Activated effector memory CD4-positive, alpha-beta T cell treated with anti-CD3 and anti-CD28 coated beads, Interleukin-2, amount 50 U/mL, for 16 hours (primary cell): ENCODE measurements at regions not wholly inside any gene's neighbourhood (a gene's known extent, or its start where the extent isn't known, plus 50 kb on each side); places are given as distances from the start of the nearest gene placed in this dataset.
"Not testable (repeated sequence)": the region's sequence is repeated elsewhere in the genome, so short reads cannot be mapped to it uniquely, and the experiment has no call there.

Experiments used
- DNase-seq: peaks from one replicate; pipeline ENCODE4 v3.0.0-alpha.2; 2020

DNA sequence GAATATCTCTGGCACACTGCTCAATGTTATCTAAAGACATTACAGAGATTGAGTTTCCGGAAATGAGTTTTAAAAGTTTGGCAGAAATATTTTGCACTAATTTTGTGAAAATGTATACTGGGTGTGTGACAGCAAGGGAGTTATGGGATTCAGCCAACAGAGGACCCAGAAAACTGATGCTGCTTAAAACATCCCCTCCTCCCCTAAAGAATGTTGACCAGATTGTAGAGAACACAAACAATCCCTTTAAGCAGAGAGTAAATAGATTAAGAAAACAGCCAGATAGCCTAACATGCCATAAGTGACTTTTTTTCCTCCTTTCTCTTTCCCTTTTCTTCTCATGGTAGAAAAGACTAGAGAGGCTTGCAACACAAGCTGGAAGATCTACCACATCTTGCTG, 928.0 kb upstream of the ALCAM start:
- no peak for DNase-seq

- DNase-seq: not testable (repeated sequence)
Observed at GRCh38 chr3:104445252-104445919, 921.3 kb upstream of the ALCAM start.

- DNase-seq: no peak
Observed at GRCh38 chr3:104447681-104448080, 919.0 kb upstream of the ALCAM start.

GRCh38 chr3:104452697-104453096, 914.0 kb upstream of the ALCAM start:
- no peak for DNase-seq

GRCh38 chr3:104458657-104459056, 908.1 kb upstream of the ALCAM start:
- DNase-seq: no peak

- DNase-seq: no peak
Observed at GRCh38 chr3:104460477-104461406, 906.0 kb upstream of the ALCAM start.

DNA sequence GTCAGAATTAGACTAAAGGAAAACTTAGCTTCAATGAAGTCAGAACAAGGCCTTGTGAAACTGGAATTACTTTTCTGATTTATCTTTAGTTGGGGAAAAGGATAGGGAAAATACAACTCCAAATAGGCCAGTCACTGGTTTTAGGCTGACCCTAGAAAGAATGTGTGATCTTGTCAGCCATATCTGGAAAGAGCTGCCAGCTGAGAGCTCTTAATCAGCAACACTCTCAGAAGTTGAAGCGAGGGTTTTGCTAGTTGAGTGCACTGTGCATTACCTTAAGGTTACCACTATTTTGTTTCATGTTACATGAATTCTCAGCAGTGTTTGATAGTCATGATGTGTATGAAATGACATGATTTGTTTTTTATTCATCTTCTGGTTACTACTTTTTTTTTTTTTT, 905.3 kb upstream of the ALCAM start:
- no peak for DNase-seq

- no peak for DNase-seq
Observed at GRCh38 chr3:104472221-104472620, 894.5 kb upstream of the ALCAM start.

DNA sequence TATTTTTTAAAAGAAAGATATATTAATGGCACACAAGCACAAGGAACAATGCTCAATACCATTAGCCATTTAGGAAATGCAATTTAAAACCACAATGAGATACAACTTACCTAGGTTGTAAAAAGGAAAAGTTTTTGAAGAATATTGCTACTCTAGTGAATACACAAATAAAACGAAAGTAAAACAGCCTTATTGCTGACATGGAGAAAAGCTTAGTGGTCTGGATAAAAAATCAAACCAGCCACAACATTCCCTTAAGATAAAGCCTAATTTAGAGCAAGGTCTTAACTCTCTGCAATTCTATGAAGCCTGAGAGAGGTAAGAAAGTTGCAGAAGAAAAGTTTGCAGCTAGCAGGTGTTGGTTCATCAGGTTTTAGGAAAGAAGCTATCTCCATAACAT, 892.7 kb upstream of the ALCAM start:
- DNase-seq: no peak

DNA sequence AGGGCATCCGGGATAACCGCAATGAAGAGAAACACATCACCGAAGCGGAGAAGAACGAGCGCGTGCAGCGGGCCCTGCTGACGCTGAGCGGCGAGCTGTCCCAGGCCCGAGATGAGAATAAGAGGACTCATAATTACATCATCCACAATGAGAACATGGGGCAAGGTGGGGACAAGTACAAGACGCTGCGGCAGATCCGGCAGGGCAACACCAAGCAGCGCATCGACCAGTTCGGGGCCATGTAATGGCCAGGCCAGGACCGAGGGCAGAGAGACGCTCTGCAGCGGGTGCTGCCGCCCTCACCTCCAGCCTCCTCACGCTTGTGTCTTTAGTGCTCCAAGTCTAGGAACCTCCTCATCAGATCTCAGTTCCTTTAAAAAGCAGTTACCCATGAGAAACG, 863.7 kb upstream of the ALCAM start:
- no peak for DNase-seq

DNA sequence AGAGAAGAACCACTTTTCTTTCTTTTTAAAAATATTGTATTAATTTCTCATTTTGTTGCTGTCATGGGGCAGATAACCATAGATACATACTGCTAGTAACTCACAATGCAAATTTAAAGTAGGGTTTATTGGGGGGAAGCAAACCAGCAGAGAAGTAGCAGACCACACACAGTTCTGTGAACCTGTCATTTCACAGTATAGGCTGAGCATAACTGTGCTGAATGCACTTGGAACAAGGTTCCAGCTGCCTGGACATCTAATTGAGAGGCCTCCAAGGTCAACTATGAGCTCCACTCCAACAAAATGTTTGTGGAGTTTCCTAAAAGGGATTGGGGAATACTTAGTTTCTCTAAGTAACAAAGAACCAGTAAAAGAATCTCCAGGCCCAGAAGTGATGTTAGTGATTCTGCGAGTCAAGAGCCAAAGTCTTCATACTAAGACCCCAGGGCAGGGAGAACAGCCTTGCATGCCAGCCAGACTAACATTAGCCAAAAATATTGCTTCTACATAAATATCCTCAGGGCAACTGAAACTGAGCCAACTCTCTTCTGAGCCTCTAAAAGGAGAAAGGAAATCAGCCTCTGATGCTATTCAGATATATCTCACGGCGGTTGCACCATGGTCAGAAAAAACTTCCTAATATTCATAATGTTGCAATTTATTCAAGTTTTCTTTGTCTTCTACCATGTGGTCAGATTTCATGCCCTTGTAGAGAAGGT, 856.4 kb upstream of the ALCAM start:
- DNase-seq: no peak

GRCh38 chr3:104514371-104514770, 852.3 kb upstream of the ALCAM start:
- no peak for DNase-seq

DNA sequence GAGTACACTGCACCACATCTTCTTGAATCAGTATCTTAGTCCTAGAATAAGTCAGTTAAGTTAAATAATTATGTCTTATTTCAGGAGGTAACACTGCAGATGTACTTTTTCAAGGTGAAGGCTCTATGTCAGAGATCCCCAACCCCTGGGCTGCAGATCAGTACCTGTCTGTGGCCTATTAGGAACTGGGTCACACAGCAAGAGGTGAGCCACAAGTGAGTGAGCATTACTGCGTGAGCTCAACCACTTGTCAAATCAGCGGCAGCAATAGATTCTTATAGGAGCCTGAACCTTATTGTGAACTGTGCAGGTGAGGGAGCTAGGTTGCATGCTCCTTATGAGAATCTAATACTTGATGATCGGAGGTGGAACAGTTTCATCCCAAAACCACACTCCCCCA, 851.9 kb upstream of the ALCAM start:
- DNase-seq: no peak

- DNase-seq: no peak
Observed at GRCh38 chr3:104519068-104519467, 847.6 kb upstream of the ALCAM start.

DNA sequence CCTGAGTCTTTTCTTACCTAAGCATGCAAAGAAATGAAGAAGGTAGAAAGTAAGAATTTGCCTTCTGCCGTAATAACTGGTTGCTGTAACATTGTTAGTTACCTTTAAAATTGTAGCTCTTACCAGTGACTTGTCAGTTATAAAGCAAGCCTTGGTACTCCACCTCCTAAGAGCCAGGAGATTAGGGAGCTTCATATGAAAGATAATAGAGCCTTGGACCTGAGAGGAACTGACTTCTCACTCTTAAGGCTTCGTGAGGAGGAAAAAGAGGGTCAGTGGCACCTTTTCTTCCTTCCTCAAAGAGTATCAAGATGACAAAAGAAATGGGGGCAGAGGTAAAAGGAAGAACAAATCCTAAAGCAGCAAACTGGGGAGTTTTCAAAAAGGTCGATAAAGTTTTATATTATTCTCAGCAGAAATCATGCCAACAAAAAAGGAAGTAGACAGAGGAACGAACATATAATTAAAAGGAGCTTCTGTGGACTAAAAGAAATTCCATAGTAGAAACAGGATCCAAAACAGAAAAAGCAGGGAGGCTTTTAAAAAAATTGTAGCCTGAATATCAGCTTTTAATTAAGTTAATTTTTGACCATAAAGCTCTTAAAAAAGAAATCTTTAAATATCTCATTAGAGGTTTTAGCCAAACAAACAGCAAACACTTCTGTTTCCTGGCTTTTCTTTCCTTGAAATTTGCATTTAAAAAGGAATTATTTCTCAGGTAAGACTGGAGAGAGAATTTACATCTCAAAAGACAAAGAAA, 847.1 kb upstream of the ALCAM start:
- DNase-seq: no peak

DNA sequence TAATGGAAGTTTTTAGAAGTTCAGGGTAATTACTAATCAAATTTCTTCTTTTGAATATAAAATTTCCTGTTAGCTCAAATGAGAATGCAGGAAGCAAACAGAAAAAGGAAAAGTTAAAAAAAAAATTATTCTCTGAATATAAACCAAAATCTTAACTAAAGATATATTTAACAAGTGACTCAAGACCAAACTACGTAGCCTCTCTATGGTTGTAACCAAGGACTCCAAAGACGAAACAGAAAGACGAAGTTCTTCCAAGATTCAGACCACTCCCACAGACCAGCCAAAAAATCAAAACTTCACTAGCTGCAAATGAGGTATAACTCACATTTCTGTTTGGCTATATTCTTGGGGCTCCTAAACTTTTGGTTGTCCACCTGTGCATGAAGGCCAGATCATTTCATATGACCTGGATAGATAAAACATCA, 846.5 kb upstream of the ALCAM start:
- DNase-seq: no peak

DNA sequence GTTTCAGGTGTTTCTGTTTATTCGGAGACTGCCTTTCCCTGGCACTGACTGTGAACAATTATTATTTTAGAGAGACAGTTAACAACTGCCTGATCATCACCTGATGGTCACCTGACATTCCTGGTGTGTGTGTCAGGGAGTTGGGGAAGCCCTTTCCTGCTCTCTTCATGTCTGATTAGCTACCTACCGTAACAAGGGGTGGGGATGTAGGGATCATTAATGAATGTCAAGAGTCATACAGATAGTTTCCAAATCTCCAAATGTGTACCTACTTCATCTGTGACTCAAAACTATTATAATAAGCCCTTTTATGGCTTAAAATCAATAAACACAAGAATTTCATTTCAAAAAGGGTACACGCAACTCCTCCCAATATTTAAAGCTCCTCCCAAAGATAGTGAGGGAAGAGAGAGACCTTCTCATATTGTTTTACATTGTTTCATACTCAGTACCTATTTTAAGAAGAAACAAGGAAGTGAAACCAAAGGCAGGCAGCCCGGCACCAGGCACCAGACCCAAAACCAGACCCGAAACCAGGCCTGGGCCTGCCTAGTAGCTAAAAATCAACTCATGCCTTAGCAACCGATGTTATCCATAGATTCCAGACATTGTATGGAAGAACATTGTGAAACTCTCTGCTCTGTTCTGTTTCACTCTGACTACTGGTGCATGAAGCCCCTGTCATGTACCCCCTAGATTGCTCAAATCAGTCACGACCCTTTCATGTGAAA, 844.9 kb upstream of the ALCAM start:
- no peak for DNase-seq

DNA sequence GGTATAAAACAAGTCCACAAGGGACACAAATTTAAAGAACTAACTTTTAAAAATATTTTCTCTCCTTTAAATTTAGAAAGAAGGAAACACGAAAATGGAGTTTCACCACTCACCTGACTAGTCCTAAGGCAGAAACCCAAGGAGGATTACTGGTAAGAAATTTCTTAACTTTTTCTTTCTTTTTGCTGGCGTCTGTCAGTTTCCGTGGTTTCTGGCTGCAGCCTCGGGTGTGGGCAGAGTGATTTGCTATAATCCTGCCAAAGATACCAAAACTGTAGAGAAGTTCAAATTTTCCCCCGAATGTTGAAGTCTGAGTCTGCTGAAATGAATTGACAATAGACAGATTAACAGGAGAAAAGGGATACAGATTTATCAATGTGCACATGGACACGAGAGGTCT, 843.6 kb upstream of the ALCAM start:
- DNase-seq: no peak

DNA sequence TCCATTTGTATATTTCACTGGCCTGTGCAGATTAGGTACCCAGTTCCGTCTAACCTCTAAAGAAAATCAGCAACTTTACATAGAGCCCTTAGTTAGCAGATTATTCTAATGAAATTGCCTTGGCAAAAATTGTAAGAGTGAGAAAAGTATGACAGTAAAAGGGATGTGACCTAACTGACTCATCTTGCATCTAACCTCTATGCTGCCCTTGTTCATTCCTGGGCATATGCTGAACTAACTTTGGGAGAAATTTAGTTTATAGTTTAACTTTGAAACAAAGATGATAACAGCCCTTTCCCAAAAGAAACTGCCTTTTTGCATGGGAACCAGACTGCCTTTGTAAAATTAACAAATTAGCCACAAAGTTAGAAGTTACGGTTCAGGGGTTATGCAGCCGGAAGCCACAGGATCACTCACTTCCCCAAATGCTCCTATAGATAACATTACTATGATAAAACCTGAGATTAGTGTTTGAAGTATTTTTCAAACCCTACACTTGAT, 839.8 kb upstream of the ALCAM start:
- no peak for DNase-seq

DNA sequence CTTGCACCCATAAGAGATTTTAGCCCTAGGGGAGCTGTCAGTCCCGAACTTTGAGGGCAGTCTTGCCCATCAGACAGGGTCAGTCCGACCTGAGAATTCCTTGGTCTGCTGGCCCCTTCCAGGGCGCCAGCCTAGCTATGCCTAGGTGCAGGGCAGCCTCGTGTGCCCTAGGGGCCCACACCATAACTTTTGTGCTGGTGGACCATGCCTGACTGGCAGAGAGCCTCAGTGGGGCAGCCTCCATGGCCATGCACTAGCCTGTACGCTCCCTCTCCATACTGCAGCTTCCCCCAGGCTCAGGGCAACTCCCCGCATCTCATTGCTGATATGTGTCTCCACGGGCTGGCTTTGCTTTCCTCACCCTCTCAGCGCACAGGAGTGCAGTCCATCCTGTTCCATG, 835.8 kb upstream of the ALCAM start:
- no peak for DNase-seq

GRCh38 chr3:104536715-104537114, 830.0 kb upstream of the ALCAM start:
- no peak for DNase-seq

- no peak for DNase-seq
Observed at GRCh38 chr3:104537323-104537722, 829.4 kb upstream of the ALCAM start.
